ENCODE measurements at regions not wholly inside any gene's neighbourhood (a gene's known extent, or its start where the extent isn't known, plus 50 kb on each side); places are given as distances from the start of the nearest gene placed in this dataset.

DNA sequence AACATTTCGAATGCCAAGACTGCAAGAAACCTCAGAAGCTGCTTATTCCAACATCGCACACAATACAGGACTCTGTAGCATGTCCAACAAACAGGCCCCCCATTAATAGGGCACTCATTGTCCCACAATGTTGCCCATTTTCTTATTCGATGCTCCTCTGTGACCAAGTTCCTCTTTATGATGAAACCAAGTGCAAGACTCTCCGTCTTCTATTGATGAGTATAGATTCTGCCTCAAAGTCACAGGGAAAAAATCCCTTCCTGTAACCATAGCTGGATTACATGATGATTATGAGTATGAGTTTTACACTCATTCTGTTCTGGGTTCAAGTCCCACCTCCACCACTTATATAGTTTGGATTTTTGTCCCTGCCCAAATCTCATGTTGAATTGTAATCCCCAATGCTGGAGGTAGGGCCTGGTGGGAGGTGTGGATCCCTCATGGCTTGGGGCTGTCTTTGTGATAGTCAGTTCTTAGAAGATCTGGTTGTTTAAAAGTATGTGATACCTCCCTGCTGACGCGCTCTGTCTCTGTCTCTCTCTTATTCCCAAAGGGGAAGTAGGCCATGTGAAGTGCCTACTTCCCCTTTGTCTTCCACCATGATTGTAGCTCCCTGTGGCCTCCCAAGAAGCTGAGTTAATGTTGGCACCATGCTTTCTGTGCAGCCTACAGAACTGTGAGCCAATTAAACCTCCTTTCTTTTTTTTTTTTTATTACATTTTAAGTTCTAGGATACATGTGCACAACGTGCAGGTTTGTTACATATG, 148.7 kb downstream of the OSR1 start:
- Histone ChIP-seq H3K4me1 (ENCODE audit: insufficient read depth, low read length) (no peaks in the 10 kb centered on the region), H3K9me3 (ENCODE audit: low read length) (no peaks in the 10 kb centered on the region), H3K27me3 (ENCODE audit: insufficient read depth, low read length) (no peaks in the 10 kb centered on the region), H3K36me3 (ENCODE audit: insufficient read depth, low read length) (no peaks in the 10 kb centered on the region), H3K4me3 (ENCODE audit: low read length) (no peak overlapping the region), H2AFZ (ENCODE audit: low read depth, low read length) (no peak overlapping the region)

DNA sequence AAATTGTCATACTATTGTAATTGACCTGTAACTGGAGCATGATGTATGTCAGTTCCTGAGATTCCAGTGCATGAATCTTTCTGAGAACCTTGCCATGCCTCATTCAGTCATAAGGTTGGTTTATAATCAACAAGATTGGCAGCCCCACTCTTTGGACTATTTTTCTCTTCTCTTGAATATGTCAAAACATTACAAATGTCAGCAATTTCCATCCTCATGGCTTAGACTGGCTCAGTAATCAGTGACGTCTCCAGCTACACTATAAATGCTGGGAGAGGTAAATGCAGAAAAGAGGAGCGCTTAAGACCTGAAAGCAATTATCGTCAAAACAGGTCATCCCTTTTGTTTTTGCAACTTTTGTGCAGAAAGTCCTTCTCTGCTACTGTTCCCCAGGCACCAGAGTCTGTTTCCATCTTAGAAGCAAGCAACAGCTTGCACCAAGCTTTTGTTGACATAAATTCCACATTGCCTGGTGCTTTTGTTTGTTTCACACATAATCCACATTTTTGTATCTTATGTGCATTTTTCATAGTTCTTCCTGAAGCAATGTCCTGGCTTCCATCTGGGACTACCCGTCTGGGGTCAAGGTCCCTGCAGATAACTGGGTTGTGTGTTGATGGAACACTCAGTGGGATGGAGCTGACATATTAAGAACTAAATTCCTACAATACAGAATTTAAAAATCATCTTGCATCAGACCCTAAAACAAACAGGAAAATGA, 149.8 kb downstream of the OSR1 start:
- H3K36me3 ChIP-seq (ENCODE audit: insufficient read depth, low read length) = no peaks in the 10 kb centered on the region
- no peaks in the 10 kb centered on the region for H3K9me3 ChIP-seq (ENCODE audit: low read length)
- no peak overlapping the region for H2AFZ ChIP-seq (ENCODE audit: low read depth, low read length)
- no peak overlapping the region for H3K4me3 ChIP-seq (ENCODE audit: low read length)
- H3K4me1 ChIP-seq (ENCODE audit: insufficient read depth, low read length) = peaks cover 3% of the 10 kb centered on the region
- H3K27me3 ChIP-seq (ENCODE audit: insufficient read depth, low read length) = no peaks in the 10 kb centered on the region

DNA sequence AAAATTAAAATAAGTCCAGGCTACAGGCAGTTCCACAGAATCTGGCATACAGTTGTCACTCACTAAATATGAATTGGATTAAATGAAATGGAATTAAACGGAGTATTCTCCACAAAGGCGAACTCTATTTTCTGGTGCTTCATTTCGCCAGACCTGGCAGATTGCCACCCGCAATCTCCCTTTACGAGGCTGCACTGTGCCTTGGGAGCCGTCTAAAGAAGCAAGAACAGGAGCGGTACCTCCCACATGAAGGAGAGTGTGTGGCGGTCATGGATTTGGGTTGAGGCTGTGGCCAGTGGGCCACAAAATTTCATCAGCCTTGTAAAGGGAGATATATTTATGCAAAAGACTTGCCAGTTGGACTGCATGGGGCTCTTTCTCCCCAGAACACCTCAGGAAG, 151.0 kb downstream of the OSR1 start:
- Histone ChIP-seq H3K4me1 (ENCODE audit: insufficient read depth, low read length) (peaks cover 3% of the 10 kb centered on the region), H3K36me3 (ENCODE audit: insufficient read depth, low read length) (no peaks in the 10 kb centered on the region), H3K9me3 (ENCODE audit: low read length) (no peaks in the 10 kb centered on the region), H3K4me3 (ENCODE audit: low read length) (no peak overlapping the region), H3K27me3 (ENCODE audit: insufficient read depth, low read length) (no peaks in the 10 kb centered on the region), H2AFZ (ENCODE audit: low read depth, low read length) (no peak overlapping the region)

DNA sequence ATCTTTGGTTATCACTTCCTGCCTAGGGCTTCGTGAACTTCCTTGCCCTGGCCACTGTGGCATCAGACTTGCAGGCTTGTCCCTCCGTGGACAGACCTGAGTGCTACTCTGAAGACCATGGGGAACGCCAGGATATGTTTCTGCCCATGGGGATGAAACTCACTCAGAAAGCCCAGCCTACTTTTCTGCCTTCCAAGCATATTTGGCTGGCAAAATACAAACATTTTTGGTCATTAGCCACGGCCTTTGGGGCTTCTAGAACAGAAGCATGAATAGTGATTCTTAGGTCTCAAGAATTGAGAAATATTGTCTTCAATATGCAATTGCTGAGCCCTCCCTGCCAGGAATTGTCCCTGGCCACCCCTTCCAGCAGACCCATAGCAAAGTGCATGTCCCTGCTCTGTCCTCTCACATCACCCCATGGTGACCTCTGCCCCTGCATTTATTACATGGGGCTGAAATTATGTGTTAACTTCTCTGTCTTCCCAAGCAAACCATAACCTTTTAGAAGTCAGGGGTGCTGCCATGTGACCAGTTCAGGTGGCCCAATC, 152.4 kb downstream of the OSR1 start:
- Histone ChIP-seq H3K36me3 (ENCODE audit: insufficient read depth, low read length) (no peaks in the 10 kb centered on the region), H3K4me1 (ENCODE audit: insufficient read depth, low read length) (peaks cover 3% of the 10 kb centered on the region), H3K9me3 (ENCODE audit: low read length) (no peaks in the 10 kb centered on the region), H3K27me3 (ENCODE audit: insufficient read depth, low read length) (no peaks in the 10 kb centered on the region), H2AFZ (ENCODE audit: low read depth, low read length) (no peak overlapping the region), H3K4me3 (ENCODE audit: low read length) (no peak overlapping the region)

DNA sequence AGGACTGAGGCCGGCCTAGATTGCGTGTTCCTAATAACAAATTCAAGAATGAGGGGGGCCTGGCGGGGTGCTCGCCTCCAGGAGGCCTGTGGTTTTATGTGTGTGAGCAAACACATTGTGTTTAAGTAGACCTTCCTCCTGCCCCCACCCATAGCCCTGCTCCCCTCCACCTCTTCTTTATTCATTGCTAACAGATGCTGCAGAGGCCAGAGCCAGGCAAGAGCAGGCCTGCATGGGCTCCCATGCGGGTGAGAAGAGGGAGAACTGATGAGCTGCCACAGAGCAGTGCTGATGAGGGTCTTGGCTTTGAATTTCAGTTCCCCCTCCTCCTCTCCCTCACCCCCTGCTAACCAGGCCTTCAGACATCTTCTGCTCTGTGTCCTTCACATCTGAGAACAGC, 154.6 kb downstream of the OSR1 start:
- Histone ChIP-seq H3K9me3 (ENCODE audit: low read length) (no peaks in the 10 kb centered on the region), H3K4me3 (ENCODE audit: low read length) (no peak overlapping the region), H3K27me3 (ENCODE audit: insufficient read depth, low read length) (no peaks in the 10 kb centered on the region), H2AFZ (ENCODE audit: low read depth, low read length) (no peak overlapping the region), H3K36me3 (ENCODE audit: insufficient read depth, low read length) (no peaks in the 10 kb centered on the region), H3K4me1 (ENCODE audit: insufficient read depth, low read length) (peaks cover 3% of the 10 kb centered on the region)

DNA sequence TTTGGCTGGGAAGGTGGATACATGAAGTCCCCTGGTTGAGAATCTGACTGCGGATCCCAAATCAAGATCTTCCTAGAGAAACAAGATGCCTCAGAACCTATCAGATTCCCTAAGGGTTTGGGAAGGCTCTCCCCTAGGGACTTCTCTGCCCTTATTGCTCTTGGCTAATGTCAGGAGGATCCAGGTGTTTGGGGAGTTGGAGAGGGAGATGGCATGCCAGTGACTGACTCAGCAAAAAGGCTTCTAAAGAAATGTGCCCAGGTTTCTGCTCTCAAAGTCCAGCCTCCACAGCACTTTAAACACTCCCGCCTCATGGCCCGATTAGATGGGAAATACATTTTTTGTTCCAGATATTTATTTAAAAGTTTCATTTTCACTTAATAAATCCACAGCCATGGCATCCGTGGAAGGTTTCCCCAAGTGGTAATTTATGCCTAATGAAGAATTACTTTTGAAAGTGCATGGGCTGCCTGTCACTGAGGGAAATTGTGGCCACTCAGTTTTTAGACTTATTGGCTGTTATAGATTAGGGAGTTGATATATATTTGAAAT, 156.4 kb downstream of the OSR1 start:
- Histone ChIP-seq H3K27me3 (ENCODE audit: insufficient read depth, low read length) (no peaks in the 10 kb centered on the region), H3K4me3 (ENCODE audit: low read length) (no peak overlapping the region), H3K4me1 (ENCODE audit: insufficient read depth, low read length) (peaks cover 3% of the 10 kb centered on the region), H3K36me3 (ENCODE audit: insufficient read depth, low read length) (no peaks in the 10 kb centered on the region), H2AFZ (ENCODE audit: low read depth, low read length) (no peak overlapping the region), H3K9me3 (ENCODE audit: low read length) (no peaks in the 10 kb centered on the region)

DNA sequence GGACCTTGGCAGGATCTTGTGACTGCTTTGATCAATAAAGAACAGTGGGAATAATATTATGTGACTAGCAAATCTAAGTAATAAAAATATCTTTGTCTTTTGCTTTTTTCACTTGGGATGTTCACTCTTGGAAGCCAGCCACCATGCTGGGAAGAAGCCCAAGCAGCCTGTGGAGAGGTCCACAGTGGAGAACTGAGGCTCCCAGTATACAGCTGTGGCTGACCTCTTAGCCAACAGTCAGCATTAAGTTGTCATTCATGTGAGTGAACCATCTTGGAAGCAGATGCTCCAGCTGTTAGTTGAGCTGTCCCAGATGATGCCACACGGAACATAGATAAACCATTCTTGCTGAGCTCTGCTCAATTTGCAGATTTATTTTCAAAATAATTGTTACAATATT, 160.0 kb downstream of the OSR1 start:
- no peak overlapping the region for H2AFZ ChIP-seq (ENCODE audit: low read depth, low read length)
- no peaks in the 10 kb centered on the region for H3K36me3 ChIP-seq (ENCODE audit: insufficient read depth, low read length)
- no peak overlapping the region for H3K4me3 ChIP-seq (ENCODE audit: low read length)
- no peaks in the 10 kb centered on the region for H3K4me1 ChIP-seq (ENCODE audit: insufficient read depth, low read length)
- no peaks in the 10 kb centered on the region for H3K9me3 ChIP-seq (ENCODE audit: low read length)
- H3K27me3 ChIP-seq (ENCODE audit: insufficient read depth, low read length) = no peaks in the 10 kb centered on the region

DNA sequence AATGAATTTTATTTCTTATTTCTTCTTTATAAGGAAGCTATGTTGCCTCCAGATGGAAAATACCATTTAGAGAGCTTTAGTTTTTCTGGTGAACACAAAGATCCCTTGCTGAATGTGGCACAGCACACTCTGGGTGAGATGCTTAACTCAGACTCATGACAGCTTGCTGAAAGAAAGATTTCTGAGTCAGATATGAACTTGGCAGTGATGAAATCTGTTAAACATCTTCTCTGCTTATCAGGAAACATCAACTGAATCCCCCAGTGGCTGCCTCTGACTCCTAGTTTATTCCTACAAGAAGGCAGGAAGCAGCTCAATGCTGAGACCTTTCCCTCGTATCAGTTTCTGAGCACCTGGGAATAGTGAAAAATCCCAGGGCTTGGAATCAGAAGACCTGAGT, 162.8 kb downstream of the OSR1 start:
- Histone ChIP-seq H3K4me3 (ENCODE audit: low read length) (no peak overlapping the region), H3K4me1 (ENCODE audit: insufficient read depth, low read length) (no peaks in the 10 kb centered on the region), H3K27me3 (ENCODE audit: insufficient read depth, low read length) (no peaks in the 10 kb centered on the region)

DNA sequence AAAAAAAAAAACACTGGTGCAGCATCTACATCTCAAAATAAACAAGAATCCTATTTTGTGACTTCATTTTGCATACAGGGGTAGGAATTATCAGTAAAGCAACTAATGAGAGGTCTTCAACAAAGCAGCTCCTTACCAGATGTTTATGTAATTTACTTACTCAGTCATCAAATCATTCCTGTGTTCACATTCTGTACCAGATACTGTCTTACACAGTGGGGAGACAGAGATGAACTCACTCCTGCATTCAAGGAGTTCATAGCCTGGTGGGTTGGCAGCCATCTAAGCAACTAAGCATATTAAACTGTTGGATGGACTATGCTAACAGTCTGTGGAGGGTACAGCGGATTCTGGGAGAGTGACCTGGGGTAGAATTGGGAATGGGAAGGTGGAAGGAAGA, 169.0 kb downstream of the OSR1 start:
- Histone ChIP-seq H3K4me1 (ENCODE audit: insufficient read depth, low read length) (no peaks in the 10 kb centered on the region), H3K27me3 (ENCODE audit: insufficient read depth, low read length) (no peaks in the 10 kb centered on the region), H3K9me3 (ENCODE audit: low read length) (no peaks in the 10 kb centered on the region), H2AFZ (ENCODE audit: low read depth, low read length) (no peak overlapping the region), H3K4me3 (ENCODE audit: low read length) (no peak overlapping the region), H3K36me3 (ENCODE audit: insufficient read depth, low read length) (no peaks in the 10 kb centered on the region)

More for the DNA sequence above, 162.8 kb downstream of the OSR1 start:
- Histone ChIP-seq H2AFZ (ENCODE audit: low read depth, low read length) (no peak overlapping the region), H3K36me3 (ENCODE audit: insufficient read depth, low read length) (no peaks in the 10 kb centered on the region), H3K9me3 (ENCODE audit: low read length) (no peaks in the 10 kb centered on the region)

DNA sequence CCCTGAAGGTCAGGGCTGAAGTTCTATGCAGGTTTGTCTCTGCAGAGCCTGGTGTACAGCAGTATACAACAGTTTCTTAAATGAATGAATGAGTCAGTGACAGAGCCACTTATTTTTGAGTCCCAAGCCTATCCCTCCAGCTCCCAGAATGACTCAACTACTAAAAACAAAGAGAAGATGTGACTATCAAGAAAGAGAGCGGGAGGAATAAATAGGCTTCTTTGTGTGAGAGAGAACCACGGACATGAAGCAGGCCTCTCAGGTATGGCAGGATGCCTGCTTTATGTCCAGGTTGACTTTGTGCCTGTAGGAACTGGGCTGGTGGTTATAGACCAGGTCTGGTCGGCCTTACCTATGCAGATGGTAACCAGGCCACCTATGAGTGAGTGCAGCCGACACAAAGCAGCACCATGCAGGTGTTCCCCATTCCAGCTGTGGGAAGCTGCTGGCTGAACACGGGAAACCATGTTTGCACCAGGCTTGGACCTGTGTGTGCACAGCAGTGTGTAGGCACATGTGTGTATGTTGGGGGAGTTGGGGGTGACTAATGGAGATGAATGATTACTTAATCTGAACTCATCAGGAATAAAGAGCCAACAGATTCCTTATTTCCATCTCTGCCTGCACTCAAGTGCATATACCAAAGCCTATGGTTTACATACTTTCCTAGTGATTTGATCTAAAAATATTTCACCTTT, 171.0 kb downstream of the OSR1 start:
- H3K36me3 ChIP-seq (ENCODE audit: insufficient read depth, low read length) = no peaks in the 10 kb centered on the region
- H2AFZ ChIP-seq (ENCODE audit: low read depth, low read length) = no peak overlapping the region
- no peaks in the 10 kb centered on the region for H3K4me1 ChIP-seq (ENCODE audit: insufficient read depth, low read length)
- no peaks in the 10 kb centered on the region for H3K27me3 ChIP-seq (ENCODE audit: insufficient read depth, low read length)
- no peaks in the 10 kb centered on the region for H3K9me3 ChIP-seq (ENCODE audit: low read length)
- no peak overlapping the region for H3K4me3 ChIP-seq (ENCODE audit: low read length)

DNA sequence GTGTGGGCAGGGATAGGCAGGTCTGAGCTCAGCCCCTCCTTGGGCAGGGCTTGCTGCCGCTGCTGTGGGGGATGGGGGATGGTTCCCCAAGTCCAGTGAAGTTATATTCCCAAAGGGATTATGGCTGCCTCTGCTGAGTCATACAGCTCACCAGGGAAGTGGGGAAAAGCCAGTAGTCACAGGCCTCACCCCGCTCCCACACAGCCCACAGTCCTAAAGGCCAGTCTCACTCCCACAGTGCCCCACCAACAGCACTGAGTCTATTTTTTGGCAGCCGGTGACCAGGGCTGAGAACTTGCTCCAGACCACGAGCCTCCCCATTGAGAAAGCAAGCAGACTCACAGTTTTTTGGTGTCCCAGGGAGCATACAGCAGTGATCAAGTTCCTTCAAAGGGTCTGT, 173.3 kb downstream of the OSR1 start:
- no peaks in the 10 kb centered on the region for H3K36me3 ChIP-seq (ENCODE audit: insufficient read depth, low read length)
- no peaks in the 10 kb centered on the region for H3K27me3 ChIP-seq (ENCODE audit: insufficient read depth, low read length)
- no peak overlapping the region for H3K4me3 ChIP-seq (ENCODE audit: low read length)
- no peak overlapping the region for H2AFZ ChIP-seq (ENCODE audit: low read depth, low read length)
- no peaks in the 10 kb centered on the region for H3K9me3 ChIP-seq (ENCODE audit: low read length)
- H3K4me1 ChIP-seq (ENCODE audit: insufficient read depth, low read length) = no peaks in the 10 kb centered on the region

DNA sequence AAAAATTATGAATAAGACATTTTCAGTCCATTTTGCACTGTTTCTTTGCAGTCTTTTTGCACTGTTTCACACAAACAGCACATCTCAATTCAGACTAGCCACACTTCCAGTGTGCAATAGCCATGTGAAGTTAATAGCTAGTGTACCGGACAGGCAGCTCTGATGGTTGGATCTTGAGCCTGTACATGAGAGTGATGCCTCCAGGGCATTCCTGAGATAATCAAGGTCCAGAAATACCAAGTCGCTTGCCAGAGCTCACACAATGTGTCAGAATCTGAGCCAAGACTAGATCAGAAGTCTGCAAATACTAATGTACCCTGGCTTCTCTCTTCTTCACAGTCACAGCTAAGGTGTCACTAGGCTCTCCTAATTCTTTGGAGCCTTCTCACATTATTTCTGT, 180.2 kb downstream of the OSR1 start:
- Histone ChIP-seq H3K27me3 (ENCODE audit: insufficient read depth, low read length) (no peaks in the 10 kb centered on the region), H3K9me3 (ENCODE audit: low read length) (no peaks in the 10 kb centered on the region), H3K4me3 (ENCODE audit: low read length) (no peak overlapping the region), H2AFZ (ENCODE audit: low read depth, low read length) (no peak overlapping the region), H3K4me1 (ENCODE audit: insufficient read depth, low read length) (no peaks in the 10 kb centered on the region), H3K36me3 (ENCODE audit: insufficient read depth, low read length) (no peaks in the 10 kb centered on the region)

DNA sequence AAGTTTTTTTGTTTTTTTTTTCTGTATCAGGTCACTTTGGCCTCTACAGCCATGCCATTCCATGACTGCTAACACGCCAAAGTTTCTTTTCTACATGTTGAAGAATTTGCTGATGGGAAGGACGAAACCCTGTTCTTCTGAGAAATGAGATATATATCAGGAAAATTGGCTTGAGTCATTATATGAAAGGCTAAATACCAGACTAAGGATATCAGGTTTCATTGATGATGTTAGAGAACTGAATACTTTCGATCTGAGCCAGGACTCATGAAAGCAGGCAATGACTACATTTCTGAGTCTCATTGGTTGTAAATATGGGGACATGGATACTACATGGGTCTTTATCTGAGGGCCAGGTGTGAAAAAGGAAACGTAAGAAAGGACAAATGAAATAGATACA, 181.4 kb downstream of the OSR1 start:
- H2AFZ ChIP-seq (ENCODE audit: low read depth, low read length) = no peak overlapping the region
- no peaks in the 10 kb centered on the region for H3K4me1 ChIP-seq (ENCODE audit: insufficient read depth, low read length)
- H3K36me3 ChIP-seq (ENCODE audit: insufficient read depth, low read length) = no peaks in the 10 kb centered on the region
- no peaks in the 10 kb centered on the region for H3K9me3 ChIP-seq (ENCODE audit: low read length)
- H3K4me3 ChIP-seq (ENCODE audit: low read length) = no peak overlapping the region
- H3K27me3 ChIP-seq (ENCODE audit: insufficient read depth, low read length) = no peaks in the 10 kb centered on the region

Measured in neuron (in vitro differentiated cells).